HG02678 (cell line): ENCODE measurements at regions not wholly inside any gene's neighbourhood (a gene's known extent, or its start where the extent isn't known, plus 50 kb on each side); places are given as distances from the start of the nearest gene placed in this dataset.

ENCODE experiments used
- ATAC-seq: cut with Tn5 transposase; IDR thresholded peaks from one replicate; pipeline ENCODE4 v1.9.1; 2021; ENCODE audit warnings: mild to moderate bottlenecking, moderate library complexity; ENCODE audit not compliant: unreplicated experiment

- no peak for ATAC-seq
These were observed 232.6 kb downstream of the EFNB2 start for GRCh38 chr13:106302843-106303242.

DNA sequence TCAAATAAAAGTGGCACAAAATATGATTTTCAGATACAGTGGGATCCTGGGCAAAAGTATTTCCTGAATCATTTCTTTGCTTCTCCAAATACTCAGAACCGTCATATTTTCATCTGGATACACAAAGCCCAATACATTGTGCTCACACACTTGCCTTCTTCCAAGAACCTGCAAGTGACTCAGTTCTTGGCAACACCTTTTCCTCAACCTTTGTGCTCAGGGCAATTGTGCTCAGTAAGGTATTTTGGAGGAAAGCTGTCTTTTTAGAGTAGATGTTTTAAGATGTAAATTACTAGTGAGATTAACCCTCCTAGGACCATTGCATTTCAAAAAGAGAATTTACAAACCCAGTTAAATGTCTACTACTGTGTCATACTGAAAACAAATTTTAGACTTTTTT is 233.5 kb downstream of the EFNB2 start:
- no peak for ATAC-seq

- no peak for ATAC-seq
These were observed 235.8 kb downstream of the EFNB2 start for GRCh38 chr13:106299621-106300020.

DNA sequence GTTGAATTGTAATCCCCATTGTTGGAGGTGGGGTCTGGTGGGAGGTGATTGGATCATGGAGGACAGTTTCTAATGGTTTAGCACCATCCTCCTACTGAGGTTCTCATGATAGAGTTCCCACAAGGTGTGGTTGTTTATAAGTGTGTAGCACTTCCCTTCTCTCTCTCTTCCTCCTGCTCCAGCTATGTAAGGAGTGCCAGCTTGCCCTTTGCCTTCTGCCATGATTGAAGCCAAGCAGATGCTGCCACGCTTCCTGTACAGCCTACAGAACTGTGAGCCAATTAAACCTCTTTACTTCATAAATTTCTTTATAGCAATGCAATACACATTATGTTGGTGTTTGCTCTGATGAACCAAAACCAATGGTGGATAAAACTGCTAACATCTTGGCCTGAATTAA is 238.2 kb downstream of the EFNB2 start:
- ATAC-seq, result no peak

GRCh38 chr13:106296723-106297122 is 238.7 kb downstream of the EFNB2 start:
- ATAC-seq, result no peak

DNA sequence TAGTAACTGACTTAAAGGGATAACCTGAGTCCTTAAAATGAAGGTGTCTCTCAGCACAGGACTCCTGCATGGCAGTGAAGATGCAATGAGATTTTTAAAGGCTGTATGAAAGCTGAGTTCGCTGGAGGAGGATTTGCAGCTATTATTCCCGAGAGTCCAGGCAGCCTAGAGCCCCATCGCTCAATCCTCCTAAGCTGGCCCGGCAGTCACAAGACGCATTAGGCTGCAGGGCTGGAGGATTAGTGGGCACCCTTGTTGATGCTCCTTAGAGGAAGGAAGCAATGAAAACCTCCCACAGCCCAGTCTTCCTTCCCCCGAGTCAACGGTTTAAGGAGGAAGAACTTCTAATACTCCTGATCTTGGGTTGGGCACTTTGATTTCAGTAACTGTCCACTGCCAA is 239.5 kb downstream of the EFNB2 start:
- no peak for ATAC-seq

GRCh38 chr13:106291006-106291405 is 244.5 kb downstream of the EFNB2 start:
- no peak for ATAC-seq

DNA sequence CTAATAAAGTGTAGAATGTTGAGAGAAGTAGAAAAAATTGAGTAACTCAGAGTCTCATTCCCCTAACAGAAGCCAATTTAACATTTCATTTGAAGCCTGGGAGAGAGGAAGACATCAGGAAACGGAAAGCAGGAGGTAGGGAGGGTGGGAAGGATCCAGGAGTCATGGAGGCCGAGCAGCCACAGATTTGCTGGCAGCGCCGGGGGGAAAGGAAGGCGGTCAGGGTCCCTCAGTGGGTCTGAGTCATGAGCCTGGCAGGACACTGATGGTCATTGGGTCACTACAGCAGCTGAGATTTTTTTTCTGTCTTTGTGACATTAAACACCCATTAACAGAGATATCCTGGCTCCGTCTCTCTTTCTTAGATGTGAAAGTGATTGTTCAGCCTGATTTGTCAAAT is 248.1 kb downstream of the EFNB2 start:
- no peak for ATAC-seq

DNA sequence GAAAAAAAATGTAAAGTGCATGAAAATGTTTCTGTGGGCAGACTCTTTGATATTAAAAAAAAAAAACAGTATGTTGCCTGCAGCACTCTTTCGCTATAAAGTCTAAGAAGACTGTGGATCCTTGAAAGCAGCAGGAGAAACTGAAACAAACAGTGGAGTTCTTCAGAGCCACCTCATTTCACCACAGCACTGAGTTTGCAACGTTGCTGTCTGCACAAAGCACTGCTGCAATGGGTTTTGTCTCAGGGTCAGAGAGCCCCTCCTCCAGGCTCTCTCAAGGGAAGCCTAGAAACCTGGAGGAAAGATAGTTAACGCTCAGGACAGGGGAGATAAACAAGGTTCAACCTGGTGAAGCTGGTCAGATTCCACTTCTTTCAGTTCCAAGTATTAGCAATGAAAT is 248.7 kb downstream of the EFNB2 start:
- ATAC-seq, result no peak

DNA sequence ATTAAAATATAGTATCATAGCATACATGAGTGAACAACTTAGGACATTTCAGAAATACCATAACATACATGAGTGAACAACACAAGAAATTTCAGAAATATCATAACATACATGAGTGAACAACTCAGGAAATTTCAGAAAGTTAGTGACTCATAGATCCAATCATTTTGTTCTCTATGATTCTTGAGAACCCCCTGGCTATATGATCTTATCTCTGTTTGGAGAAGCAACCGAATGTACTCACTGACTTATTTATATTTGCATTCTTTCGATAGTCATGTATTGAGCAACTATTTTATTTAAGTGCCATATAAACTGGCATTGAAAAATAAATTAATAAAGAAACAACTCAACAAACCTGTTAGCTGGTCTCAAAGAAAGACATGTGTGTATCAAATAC is 251.1 kb downstream of the EFNB2 start:
- ATAC-seq, result no peak

DNA sequence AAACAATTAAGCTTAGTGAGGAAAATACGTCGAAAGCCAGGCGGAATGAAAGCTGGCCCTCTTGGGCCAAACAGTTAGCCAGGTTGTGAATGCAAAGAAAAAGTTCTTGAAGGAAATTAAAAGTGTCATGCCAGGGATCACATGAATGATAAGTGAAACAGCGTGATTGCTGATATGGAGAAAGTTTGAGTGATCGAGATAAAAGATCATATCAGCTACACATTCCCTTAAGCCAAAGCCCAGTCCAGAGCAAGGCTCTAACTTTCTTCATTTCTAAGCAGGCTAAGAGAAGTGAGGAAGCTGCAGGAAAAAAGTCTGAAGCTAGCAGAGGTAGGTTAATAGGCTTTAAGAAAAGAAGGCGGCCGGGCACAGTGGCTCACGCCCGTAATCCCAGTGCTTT is 254.0 kb downstream of the EFNB2 start:
- no peak for ATAC-seq

GRCh38 chr13:106277484-106278154 is 257.8 kb downstream of the EFNB2 start:
- no peak for ATAC-seq

- no peak for ATAC-seq
These were observed 258.6 kb downstream of the EFNB2 start for GRCh38 chr13:106276876-106277275.

DNA sequence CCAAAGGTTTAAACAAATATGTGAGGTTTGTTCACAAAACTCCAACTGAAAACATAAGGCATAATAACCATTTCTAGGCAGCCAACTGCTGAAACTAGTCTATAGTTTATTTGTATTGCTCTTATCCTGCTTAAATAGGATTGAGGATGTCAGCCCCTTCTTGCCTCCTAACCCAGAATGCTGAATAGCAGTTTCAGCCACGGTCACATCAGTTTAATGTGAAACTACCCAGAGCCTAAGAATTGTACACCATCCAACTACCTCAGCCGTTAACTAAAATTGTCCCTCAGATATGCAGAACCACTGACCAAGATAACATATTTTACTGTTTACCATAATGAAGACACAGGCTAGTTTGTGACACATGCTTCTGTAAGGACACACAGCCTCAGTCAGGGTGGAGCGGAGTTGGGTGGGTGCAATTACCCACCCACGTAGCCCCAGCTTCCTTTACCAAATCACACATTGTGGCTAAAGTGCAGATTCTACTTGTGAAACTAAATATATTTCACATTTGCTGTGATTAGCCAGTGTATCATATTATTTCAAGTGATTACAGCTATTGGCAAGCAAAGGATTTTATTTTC is 259.9 kb downstream of the EFNB2 start:
- no peak for ATAC-seq

- ATAC-seq, result no peak
These were observed 260.8 kb downstream of the EFNB2 start for GRCh38 chr13:106274551-106275203.

DNA sequence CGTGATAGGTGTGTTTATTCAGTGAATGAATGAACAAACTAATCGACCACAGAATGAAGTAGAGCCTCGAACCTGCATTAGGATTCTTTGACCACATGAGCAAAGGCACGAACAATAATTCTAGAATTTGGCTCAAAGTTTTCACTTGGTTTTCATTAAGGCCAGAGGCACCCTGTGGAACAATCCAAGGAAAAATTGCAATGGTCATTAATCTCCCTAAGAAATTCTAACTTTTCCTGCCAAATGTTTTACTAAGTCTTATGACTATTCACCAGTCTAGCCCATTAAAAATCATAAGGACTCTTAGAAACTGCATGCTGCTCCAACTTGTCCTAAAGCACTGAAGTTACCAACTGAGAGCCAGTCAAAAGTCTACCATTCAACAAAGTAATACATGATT is 271.7 kb downstream of the EFNB2 start:
- no peak for ATAC-seq

- no peak for ATAC-seq
These were observed 272.6 kb downstream of the EFNB2 start for GRCh38 chr13:106262886-106263285.

DNA sequence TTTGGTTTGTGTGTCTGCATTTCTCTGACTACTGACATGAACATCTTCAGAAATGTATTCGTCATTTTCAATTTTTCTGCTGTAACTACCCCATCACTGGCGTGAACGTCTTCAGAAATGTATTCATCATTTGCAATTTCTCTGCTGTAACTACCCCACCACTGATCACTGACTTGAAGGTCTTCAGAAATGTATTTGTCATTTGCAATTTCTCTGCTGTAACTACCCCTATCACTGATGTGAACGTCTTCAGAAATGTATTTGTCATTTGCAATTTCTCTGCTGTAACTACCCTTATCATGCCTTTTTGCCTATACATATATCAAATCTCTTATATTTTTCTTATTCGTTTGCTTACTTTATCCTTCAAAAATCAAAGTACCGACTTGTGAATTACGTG is 274.0 kb downstream of the EFNB2 start:
- no peak for ATAC-seq

GRCh38 chr13:106260352-106260751 is 275.1 kb downstream of the EFNB2 start:
- no peak for ATAC-seq

DNA sequence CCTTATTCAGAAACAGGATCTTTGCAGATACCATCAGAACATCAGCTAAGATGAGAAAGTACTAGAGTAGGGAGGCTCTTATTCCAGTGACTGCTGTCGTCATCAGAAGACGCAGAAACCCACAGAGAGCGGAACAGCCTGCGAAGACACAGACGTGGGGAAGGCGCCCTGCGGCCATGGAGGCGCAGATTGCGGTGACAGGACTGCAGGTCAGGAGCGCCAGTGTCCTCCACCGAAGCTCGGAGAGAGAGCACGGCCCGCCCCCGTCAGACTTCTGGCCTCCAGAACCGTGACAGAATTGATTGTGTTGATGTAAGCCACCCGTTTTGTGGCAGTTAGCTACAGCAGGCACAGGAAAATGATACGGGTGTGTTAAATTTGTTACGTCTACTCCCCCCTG is 275.5 kb downstream of the EFNB2 start:
- no peak for ATAC-seq

DNA sequence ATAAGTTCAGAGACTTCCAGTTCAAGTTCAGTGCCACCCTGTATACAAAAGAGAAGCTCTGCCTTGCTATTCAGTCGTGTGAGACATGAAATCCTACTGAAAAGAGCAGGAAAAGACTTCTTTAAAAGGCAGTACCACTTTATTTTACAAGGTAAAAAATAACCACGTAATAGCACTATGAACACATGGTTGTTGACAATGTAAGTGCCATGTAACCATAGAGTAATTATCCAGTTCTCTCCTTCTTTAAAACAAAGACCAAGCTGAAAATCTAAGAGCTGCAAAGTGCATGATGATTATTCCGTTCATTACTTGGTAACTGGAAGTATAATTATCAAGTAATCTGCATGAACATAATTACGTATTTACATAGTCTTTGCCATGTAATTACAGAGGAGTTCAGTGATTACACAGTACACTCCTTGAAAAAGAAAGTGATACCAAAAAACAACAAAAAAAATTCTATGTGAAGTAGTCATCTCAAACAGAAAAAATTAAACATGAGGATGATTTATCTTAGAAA is 288.7 kb downstream of the EFNB2 start:
- no peak for ATAC-seq

GRCh38 chr13:106246242-106246641 is 289.2 kb downstream of the EFNB2 start:
- ATAC-seq, result no peak
